ENCODE measurements at regions not wholly inside any gene's neighbourhood (a gene's known extent, or its start where the extent isn't known, plus 50 kb on each side); places are given as distances from the start of the nearest gene placed in this dataset.

DNA sequence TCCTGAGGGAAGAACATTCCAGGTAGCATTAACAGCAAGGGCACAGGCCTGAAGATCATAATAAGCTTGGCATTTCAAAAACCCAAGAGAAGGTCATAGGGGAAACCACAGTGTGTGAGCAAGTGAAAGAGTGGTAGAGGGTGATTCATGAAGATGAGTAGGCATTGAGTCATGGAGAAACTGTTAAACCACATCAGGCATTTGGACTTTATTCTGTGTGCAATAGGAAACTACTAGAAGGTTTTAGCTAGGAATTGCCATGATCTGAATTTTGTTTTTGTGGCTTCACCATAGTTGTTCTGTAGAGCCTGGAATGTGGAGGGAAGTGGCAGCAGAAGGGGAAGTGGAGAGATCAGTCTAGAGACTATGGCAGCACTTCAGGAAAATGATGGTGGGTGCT is 359.0 kb upstream of the PTBP2 start:
- DNase-seq (ENCODE audit: low read depth, low spot score): peak; percentile 77
- H3K9me3 ChIP-seq (ENCODE audit: control insufficient read depth, low read depth, low read length): no peaks in the 10 kb centered on the region
- H3K4me3 ChIP-seq (ENCODE audit: control insufficient read depth in 2 of 3, extremely low read depth in 1 of 3, insufficient read depth in 2 of 3, low read depth in 1 of 3, low read length in 3 of 3): no peak overlapping the region
- H3K27me3 ChIP-seq (ENCODE audit: control insufficient read depth, extremely low read depth, insufficient read depth, low read length): no peaks in the 10 kb centered on the region
- H2AFZ ChIP-seq (ENCODE audit: control insufficient read depth, low read length): no peak overlapping the region
- H3K9ac ChIP-seq (ENCODE audit: control insufficient read depth, extremely low read depth, insufficient read depth, low read length): no peak overlapping the region
- peaks cover 21% of the 10 kb centered on the region for H3K4me1 ChIP-seq (ENCODE audit: control insufficient read depth, extremely low read depth, insufficient read depth, low read length)
- H3K79me2 ChIP-seq (ENCODE audit: control insufficient read depth, insufficient read depth, low read length): no peaks in the 10 kb centered on the region
- TF ChIP-seq CTCF (optimal IDR thresholded peaks at IDR 0.05 in 1 of 3, IDR thresholded peaks at IDR 0.05 in 1 of 3, conservative IDR thresholded peaks at IDR 0.05 in 1 of 3; ENCODE audit: extremely low read depth in 1 of 3, insufficient read depth in 2 of 3, low read length in 3 of 3): no peak
- no peak for TF ChIP-seq EZH2 (IDR thresholded peaks at IDR 0.05; ENCODE audit: low read length)
- FAIRE-seq: peak; percentile 98
- H3K27ac ChIP-seq (ENCODE audit: control insufficient read depth, insufficient read depth, low read length): peak overlapping the region; percentile 72
- peak overlapping the region; percentile 49 for H3K4me2 ChIP-seq (ENCODE audit: control insufficient read depth, extremely low read depth, insufficient read depth, low read depth, low read length)
- H4K20me1 ChIP-seq (ENCODE audit: control insufficient read depth, extremely low read depth, insufficient read depth, low read length): no peaks in the 10 kb centered on the region
- no peaks in the 10 kb centered on the region for H3K36me3 ChIP-seq (ENCODE audit: control insufficient read depth in 2 of 2, extremely low read depth in 1 of 2, insufficient read depth in 2 of 2, low read length in 2 of 2)
- H3K9me1 ChIP-seq (ENCODE audit: control insufficient read depth, extremely low read depth, insufficient read depth, low read length): no peaks in the 10 kb centered on the region
- dilution Hi-C loops (cut with MboI; ENCODE audit: extremely low pct_ligation_motif_present, low sequenced_read_pairs): no loop called here

GRCh38 chr1:96363826-96364225 is 357.8 kb upstream of the PTBP2 start:
- Histone ChIP-seq H3K4me3 (ENCODE audit: control insufficient read depth in 2 of 3, extremely low read depth in 1 of 3, insufficient read depth in 2 of 3, low read depth in 1 of 3, low read length in 3 of 3) (no peak overlapping the region), H3K36me3 (ENCODE audit: control insufficient read depth in 2 of 2, extremely low read depth in 1 of 2, insufficient read depth in 2 of 2, low read length in 2 of 2) (no peaks in the 10 kb centered on the region), H3K9ac (ENCODE audit: control insufficient read depth, extremely low read depth, insufficient read depth, low read length) (no peak overlapping the region), H4K20me1 (ENCODE audit: control insufficient read depth, extremely low read depth, insufficient read depth, low read length) (no peaks in the 10 kb centered on the region), H3K4me2 (ENCODE audit: control insufficient read depth, extremely low read depth, insufficient read depth, low read depth, low read length) (no peak overlapping the region), H3K27ac (ENCODE audit: control insufficient read depth, insufficient read depth, low read length) (no peak overlapping the region), H3K79me2 (ENCODE audit: control insufficient read depth, insufficient read depth, low read length) (no peaks in the 10 kb centered on the region), H3K4me1 (ENCODE audit: control insufficient read depth, extremely low read depth, insufficient read depth, low read length) (peaks cover 21% of the 10 kb centered on the region), H2AFZ (ENCODE audit: control insufficient read depth, low read length) (no peak overlapping the region), H3K9me3 (ENCODE audit: control insufficient read depth, low read depth, low read length) (no peaks in the 10 kb centered on the region), H3K9me1 (ENCODE audit: control insufficient read depth, extremely low read depth, insufficient read depth, low read length) (no peaks in the 10 kb centered on the region), H3K27me3 (ENCODE audit: control insufficient read depth, extremely low read depth, insufficient read depth, low read length) (no peaks in the 10 kb centered on the region)
- FAIRE-seq: no peak
- TF ChIP-seq CTCF (optimal IDR thresholded peaks at IDR 0.05 in 1 of 3, IDR thresholded peaks at IDR 0.05 in 1 of 3, conservative IDR thresholded peaks at IDR 0.05 in 1 of 3; ENCODE audit: extremely low read depth in 1 of 3, insufficient read depth in 2 of 3, low read length in 3 of 3) (no peak), EZH2 (IDR thresholded peaks at IDR 0.05; ENCODE audit: low read length) (no peak)
- DNase-seq (ENCODE audit: low read depth, low spot score): no peak
- dilution Hi-C loops (cut with MboI; ENCODE audit: extremely low pct_ligation_motif_present, low sequenced_read_pairs): no loop called here

All from keratinocyte (primary cell).